GM18505 (cell line): ENCODE measurements at regions not wholly inside any gene's neighbourhood (a gene's known extent, or its start where the extent isn't known, plus 50 kb on each side); places are given as distances from the start of the nearest gene placed in this dataset.

Source experiments
- ATAC-seq: cut with Tn5 transposase; IDR thresholded peaks from one replicate; pipeline ENCODE4 v1.9.1; 2021; ENCODE audit not compliant: unreplicated experiment
- POLR2A ChIP-seq: IDR thresholded peaks from 4 replicates; pipeline ENCODE4 v1.6.1; 2011; ENCODE audit warnings: borderline replicate concordance; ENCODE audit not compliant: insufficient read depth, insufficient read length; ENCODE audit errors: extremely low read depth

GRCh38 chr21:35372201-35372600 lies 323.1 kb upstream of the RUNX1 start:
- ATAC-seq, result no peak
- TF ChIP-seq POLR2A, result no peak

- no peak for ATAC-seq
- no peak for TF ChIP-seq POLR2A
These were observed 321.6 kb upstream of the RUNX1 start for GRCh38 chr21:35370671-35371070.

GRCh38 chr21:35370071-35370470 lies 321.0 kb upstream of the RUNX1 start:
- ATAC-seq, result no peak
- no peak for TF ChIP-seq POLR2A

- no peak for ATAC-seq
- TF ChIP-seq POLR2A, result no peak
These were observed 319.2 kb upstream of the RUNX1 start for GRCh38 chr21:35368326-35368725.

GRCh38 chr21:35367553-35367952 lies 318.5 kb upstream of the RUNX1 start:
- ATAC-seq, result no peak
- no peak for TF ChIP-seq POLR2A

GRCh38 chr21:35366394-35367080 lies 317.4 kb upstream of the RUNX1 start:
- ATAC-seq, result no peak
- no peak for TF ChIP-seq POLR2A

- no peak for ATAC-seq
- TF ChIP-seq POLR2A, result no peak
These were observed 314.4 kb upstream of the RUNX1 start for GRCh38 chr21:35363458-35363857.

GRCh38 chr21:35361988-35362387 lies 312.9 kb upstream of the RUNX1 start:
- TF ChIP-seq POLR2A, result no peak
- no peak for ATAC-seq

GRCh38 chr21:35360870-35361570 lies 311.9 kb upstream of the RUNX1 start:
- ATAC-seq, result no peak
- no peak for TF ChIP-seq POLR2A

- no peak for ATAC-seq
These were observed 310.0 kb upstream of the RUNX1 start for GRCh38 chr21:35359076-35359475.

GRCh38 chr21:35358008-35358407 lies 308.9 kb upstream of the RUNX1 start:
- TF ChIP-seq POLR2A, result no peak
- no peak for ATAC-seq

More at GRCh38 chr21:35359076-35359475, 310.0 kb upstream of the RUNX1 start:
- TF ChIP-seq POLR2A, result no peak

- TF ChIP-seq POLR2A, result no peak
- ATAC-seq, result no peak
These were observed 308.1 kb upstream of the RUNX1 start for GRCh38 chr21:35357041-35357780.

GRCh38 chr21:35354078-35354477 lies 305.0 kb upstream of the RUNX1 start:
- no peak for TF ChIP-seq POLR2A
- ATAC-seq, result no peak

GRCh38 chr21:35352793-35353192 lies 303.7 kb upstream of the RUNX1 start:
- ATAC-seq, result no peak
- no peak for TF ChIP-seq POLR2A
